GM23338 (cell line): ENCODE measurements at regions not wholly inside any gene's neighbourhood (a gene's known extent, or its start where the extent isn't known, plus 50 kb on each side); places are given as distances from the start of the nearest gene placed in this dataset.

ENCODE experiments used
- ATAC-seq: fragments of 200-7000 bp; cut with Tn5 transposase; 3 replicates; pipeline ENCODE4 v1.9.1; 2020
- DNase-seq: peaks from one replicate; pipeline ENCODE4 v3.0.0-alpha.2; 2015; ENCODE audit warnings: low spot score
- H2AFZ ChIP-seq: fragments of 200-600 bp; sonication (generic); 2 replicates; pipeline ENCODE4 v1.8.0; 2016; ENCODE audit warnings: antibody characterized with exemption, mild to moderate bottlenecking, moderate library complexity
- H3F3A ChIP-seq: fragments of 200-600 bp; sonication (generic); replicated peaks from 2 replicates; pipeline ENCODE4 v1.8.0; 2017; ENCODE audit warnings: antibody characterized with exemption, mixed run types, low read depth
- H3K27ac ChIP-seq: fragments of 200-600 bp; sonication (generic); 2 replicates; pipeline ENCODE4 v1.6.1; 2016; ENCODE audit warnings: low read depth
- H3K27me3 ChIP-seq: fragments of 200-600 bp; sonication (generic); 2 replicates; pipeline ENCODE4 v1.8.0; 2016; ENCODE audit warnings: mild to moderate bottlenecking, mixed run types, moderate library complexity; ENCODE audit not compliant: insufficient read depth
- H3K36me3 ChIP-seq: fragments of 200-600 bp; sonication (generic); 2 replicates; pipeline ENCODE4 v1.8.0; 2016; ENCODE audit warnings: mild to moderate bottlenecking; ENCODE audit not compliant: insufficient read depth
- H3K4me1 ChIP-seq: fragments of 200-600 bp; sonication (generic); 2 replicates; pipeline ENCODE4 v1.8.0; 2016; ENCODE audit warnings: mild to moderate bottlenecking, moderate library complexity; ENCODE audit not compliant: insufficient read depth
- H3K4me2 ChIP-seq: fragments of 200-600 bp; sonication (generic); 2 replicates; pipeline ENCODE4 v1.7.1; 2017; ENCODE audit warnings: mixed run types
- H3K4me3 ChIP-seq: fragments of 200-600 bp; sonication (generic); 2 replicates; pipeline ENCODE4 v1.6.1; 2016; ENCODE audit warnings: mixed run types
- H3K79me2 ChIP-seq: fragments of 200-600 bp; sonication (generic); replicated peaks from 2 replicates; pipeline ENCODE4 v1.8.0; 2017; ENCODE audit warnings: mild to moderate bottlenecking; ENCODE audit not compliant: insufficient read depth
- H3K9me2 ChIP-seq: fragments of 200-600 bp; sonication (generic); 2 replicates; pipeline ENCODE4 v1.8.0; 2017; ENCODE audit not compliant: insufficient read depth
- H4K20me1 ChIP-seq: fragments of 200-600 bp; sonication (generic); replicated peaks from 2 replicates; pipeline ENCODE4 v1.8.0; 2017; ENCODE audit warnings: mild to moderate bottlenecking; ENCODE audit not compliant: insufficient read depth
- H3K27ac Mint-ChIP-seq: 2 replicates; pipeline ENCODE4 v1.8.0; 2020; ENCODE audit warnings: inconsistent platforms, mild to moderate bottlenecking, moderate library complexity, mixed read lengths
- H3K27me3 Mint-ChIP-seq: 3 replicates; pipeline ENCODE4 v1.8.0; 2022; ENCODE audit warnings: low read depth, mild to moderate bottlenecking, moderate library complexity, mixed read lengths, inconsistent platforms; ENCODE audit not compliant: insufficient read depth, poor library complexity
- H3K36me3 Mint-ChIP-seq: 3 replicates; pipeline ENCODE4 v1.8.0; 2021; ENCODE audit warnings: low read depth, mild to moderate bottlenecking, inconsistent platforms, moderate library complexity, mixed read lengths
- H3K4me1 Mint-ChIP-seq: 3 replicates; pipeline ENCODE4 v1.8.0; 2020; ENCODE audit warnings: mild to moderate bottlenecking, inconsistent platforms, mixed read lengths
- H3K4me3 Mint-ChIP-seq: 3 replicates; pipeline ENCODE4 v1.8.0; 2021; ENCODE audit warnings: moderate library complexity, mild to moderate bottlenecking, inconsistent platforms, mixed read lengths
- H3K9me3 Mint-ChIP-seq: 3 replicates; pipeline ENCODE4 v1.8.0; 2020; ENCODE audit warnings: moderate library complexity, mild to moderate bottlenecking, inconsistent platforms, mixed read lengths
- CREB1 ChIP-seq: fragments of 250-450 bp; sonication (Bioruptor Pico); IDR thresholded peaks from 2 replicates; pipeline ENCODE4 v1.5.0; 2020; ENCODE audit warnings: low read depth, mild to moderate bottlenecking, moderate library complexity
- EZH2 ChIP-seq: fragments of 200-600 bp; sonication (generic); IDR thresholded peaks from one replicate; pipeline ENCODE4 v1.8.0; 2017; ENCODE audit warnings: antibody characterized with exemption, mild to moderate bottlenecking, low read depth; ENCODE audit not compliant: unreplicated experiment
- EZH2phosphoT487 ChIP-seq: fragments of 200-600 bp; sonication (generic); IDR thresholded peaks from one replicate; pipeline ENCODE4 v1.8.1; 2018; ENCODE audit warnings: antibody characterized with exemption; ENCODE audit not compliant: unreplicated experiment
- JUNB ChIP-seq: IDR thresholded peaks from one replicate; pipeline ENCODE4 v1.6.1; 2016; ENCODE audit warnings: antibody characterized with exemption; ENCODE audit not compliant: unreplicated experiment
- NANOG ChIP-seq: IDR thresholded peaks from 2 replicates; pipeline ENCODE4 v1.6.1; 2016; ENCODE audit warnings: antibody characterized with exemption, borderline replicate concordance
- POLR2AphosphoS5 ChIP-seq: IDR thresholded peaks from 2 replicates; pipeline ENCODE4 v1.6.1; 2016; ENCODE audit warnings: antibody characterized with exemption, low read depth
- STAT1 ChIP-seq: IDR thresholded peaks from one replicate; pipeline ENCODE4 v1.6.1; 2016; ENCODE audit warnings: antibody characterized with exemption; ENCODE audit not compliant: unreplicated experiment
- ZNF114 ChIP-seq: fragments of 250-450 bp; sonication (Bioruptor Pico); IDR thresholded peaks from 2 replicates; pipeline ENCODE4 v1.5.0; 2020; ENCODE audit warnings: mild to moderate bottlenecking, moderate library complexity
- ZNF331 ChIP-seq: fragments of 250-450 bp; sonication (Bioruptor Pico); IDR thresholded peaks from 2 replicates; pipeline ENCODE4 v1.5.0; 2020; ENCODE audit warnings: low read depth, mild to moderate bottlenecking, moderate library complexity
- TF ChIP-seq, protein P1 (sequence below): IDR thresholded peaks from one replicate; pipeline ENCODE4 v1.6.1; 2018; ENCODE audit warnings: antibody characterized with exemption; ENCODE audit not compliant: unreplicated experiment
- TF ChIP-seq, protein P2 (sequence below), 2 experiments: fragments of 200-600 bp in 1 of 2; sonication (generic) in 1 of 2; conservative IDR thresholded peaks; 2 replicates each; pipeline versions ENCODE4 v1.5.1 to v1.6.1; 2016 to 2017; ENCODE audit warnings: antibody characterized with exemption in 2 of 2, low read depth in 2 of 2, mild to moderate bottlenecking in 2 of 2, moderate library complexity in 1 of 2
- TF ChIP-seq, protein P3 (sequence below): fragments of 250-450 bp; sonication (Bioruptor Pico); IDR thresholded peaks from 2 replicates; pipeline ENCODE4 v1.5.0; 2020; ENCODE audit warnings: mild to moderate bottlenecking, moderate library complexity
- TF ChIP-seq, protein P4 (sequence below): IDR thresholded peaks from 2 replicates; pipeline ENCODE4 v1.6.1; 2016; ENCODE audit warnings: antibody characterized with exemption

DNA sequence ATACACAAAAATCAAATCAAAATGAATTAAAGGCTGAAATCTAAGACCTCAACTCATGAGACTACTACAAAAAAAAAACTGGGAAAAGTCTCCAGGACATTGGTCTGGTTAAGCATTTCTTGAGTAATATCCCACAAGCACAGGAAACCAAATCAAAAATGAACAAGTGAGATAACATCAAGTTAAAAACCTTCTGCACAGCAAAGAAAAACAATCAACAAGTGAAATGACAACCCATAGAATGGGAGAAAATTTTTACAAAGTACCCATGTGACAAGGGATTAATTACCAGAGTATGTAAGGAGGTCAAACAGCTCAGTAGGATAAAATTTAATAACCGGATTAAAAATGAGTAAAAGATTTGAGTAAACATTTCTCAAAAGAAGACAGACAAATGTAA, 338.7 kb downstream of the SLC16A7 start:
- H3F3A ChIP-seq: no peaks in the 10 kb centered on the region
- no peaks in the 10 kb centered on the region; the same call in 1 of the 2 replicates for H3K9me2 ChIP-seq
- H3K36me3 ChIP-seq: no peaks in the 10 kb centered on the region
- no peaks in the 10 kb centered on the region for H4K20me1 ChIP-seq
- H3K4me3 Mint-ChIP-seq: no peak overlapping the region
- no peaks in the 10 kb centered on the region for H3K36me3 Mint-ChIP-seq
- ATAC-seq: no peak
- H3K79me2 ChIP-seq: no peaks in the 10 kb centered on the region
- no peak overlapping the region for H2AFZ ChIP-seq
- peaks cover 11% of the 10 kb centered on the region for H3K4me1 ChIP-seq
- H3K4me2 ChIP-seq: no peak overlapping the region
- H3K27ac Mint-ChIP-seq: no peak overlapping the region
- H3K27me3 ChIP-seq: peaks cover 6% of the 10 kb centered on the region; the same call in 1 of the 2 replicates
- H3K4me3 ChIP-seq: no peak overlapping the region
- H3K9me3 Mint-ChIP-seq: no peaks in the 10 kb centered on the region
- no peak for DNase-seq
- TF ChIP-seq EZH2phosphoT487 (no peak), CREB1 (CRISPR knock-in tag) (no peak), ZNF331 (CRISPR knock-in tag) (no peak), NANOG (no peak), ZNF114 (CRISPR knock-in tag) (no peak), EZH2 (no peak), POLR2AphosphoS5 (no peak), STAT1 (no peak), JUNB (no peak)
- TF ChIP-seq, protein P1, sequence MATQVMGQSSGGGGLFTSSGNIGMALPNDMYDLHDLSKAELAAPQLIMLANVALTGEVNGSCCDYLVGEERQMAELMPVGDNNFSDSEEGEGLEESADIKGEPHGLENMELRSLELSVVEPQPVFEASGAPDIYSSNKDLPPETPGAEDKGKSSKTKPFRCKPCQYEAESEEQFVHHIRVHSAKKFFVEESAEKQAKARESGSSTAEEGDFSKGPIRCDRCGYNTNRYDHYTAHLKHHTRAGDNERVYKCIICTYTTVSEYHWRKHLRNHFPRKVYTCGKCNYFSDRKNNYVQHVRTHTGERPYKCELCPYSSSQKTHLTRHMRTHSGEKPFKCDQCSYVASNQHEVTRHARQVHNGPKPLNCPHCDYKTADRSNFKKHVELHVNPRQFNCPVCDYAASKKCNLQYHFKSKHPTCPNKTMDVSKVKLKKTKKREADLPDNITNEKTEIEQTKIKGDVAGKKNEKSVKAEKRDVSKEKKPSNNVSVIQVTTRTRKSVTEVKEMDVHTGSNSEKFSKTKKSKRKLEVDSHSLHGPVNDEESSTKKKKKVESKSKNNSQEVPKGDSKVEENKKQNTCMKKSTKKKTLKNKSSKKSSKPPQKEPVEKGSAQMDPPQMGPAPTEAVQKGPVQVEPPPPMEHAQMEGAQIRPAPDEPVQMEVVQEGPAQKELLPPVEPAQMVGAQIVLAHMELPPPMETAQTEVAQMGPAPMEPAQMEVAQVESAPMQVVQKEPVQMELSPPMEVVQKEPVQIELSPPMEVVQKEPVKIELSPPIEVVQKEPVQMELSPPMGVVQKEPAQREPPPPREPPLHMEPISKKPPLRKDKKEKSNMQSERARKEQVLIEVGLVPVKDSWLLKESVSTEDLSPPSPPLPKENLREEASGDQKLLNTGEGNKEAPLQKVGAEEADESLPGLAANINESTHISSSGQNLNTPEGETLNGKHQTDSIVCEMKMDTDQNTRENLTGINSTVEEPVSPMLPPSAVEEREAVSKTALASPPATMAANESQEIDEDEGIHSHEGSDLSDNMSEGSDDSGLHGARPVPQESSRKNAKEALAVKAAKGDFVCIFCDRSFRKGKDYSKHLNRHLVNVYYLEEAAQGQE: no peak
- TF ChIP-seq, protein P2, sequence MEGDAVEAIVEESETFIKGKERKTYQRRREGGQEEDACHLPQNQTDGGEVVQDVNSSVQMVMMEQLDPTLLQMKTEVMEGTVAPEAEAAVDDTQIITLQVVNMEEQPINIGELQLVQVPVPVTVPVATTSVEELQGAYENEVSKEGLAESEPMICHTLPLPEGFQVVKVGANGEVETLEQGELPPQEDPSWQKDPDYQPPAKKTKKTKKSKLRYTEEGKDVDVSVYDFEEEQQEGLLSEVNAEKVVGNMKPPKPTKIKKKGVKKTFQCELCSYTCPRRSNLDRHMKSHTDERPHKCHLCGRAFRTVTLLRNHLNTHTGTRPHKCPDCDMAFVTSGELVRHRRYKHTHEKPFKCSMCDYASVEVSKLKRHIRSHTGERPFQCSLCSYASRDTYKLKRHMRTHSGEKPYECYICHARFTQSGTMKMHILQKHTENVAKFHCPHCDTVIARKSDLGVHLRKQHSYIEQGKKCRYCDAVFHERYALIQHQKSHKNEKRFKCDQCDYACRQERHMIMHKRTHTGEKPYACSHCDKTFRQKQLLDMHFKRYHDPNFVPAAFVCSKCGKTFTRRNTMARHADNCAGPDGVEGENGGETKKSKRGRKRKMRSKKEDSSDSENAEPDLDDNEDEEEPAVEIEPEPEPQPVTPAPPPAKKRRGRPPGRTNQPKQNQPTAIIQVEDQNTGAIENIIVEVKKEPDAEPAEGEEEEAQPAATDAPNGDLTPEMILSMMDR (conservative IDR thresholded peaks at IDR 0.05; ENCODE audit: low read depth in 2 of 2): no peak
- TF ChIP-seq, protein P3, sequence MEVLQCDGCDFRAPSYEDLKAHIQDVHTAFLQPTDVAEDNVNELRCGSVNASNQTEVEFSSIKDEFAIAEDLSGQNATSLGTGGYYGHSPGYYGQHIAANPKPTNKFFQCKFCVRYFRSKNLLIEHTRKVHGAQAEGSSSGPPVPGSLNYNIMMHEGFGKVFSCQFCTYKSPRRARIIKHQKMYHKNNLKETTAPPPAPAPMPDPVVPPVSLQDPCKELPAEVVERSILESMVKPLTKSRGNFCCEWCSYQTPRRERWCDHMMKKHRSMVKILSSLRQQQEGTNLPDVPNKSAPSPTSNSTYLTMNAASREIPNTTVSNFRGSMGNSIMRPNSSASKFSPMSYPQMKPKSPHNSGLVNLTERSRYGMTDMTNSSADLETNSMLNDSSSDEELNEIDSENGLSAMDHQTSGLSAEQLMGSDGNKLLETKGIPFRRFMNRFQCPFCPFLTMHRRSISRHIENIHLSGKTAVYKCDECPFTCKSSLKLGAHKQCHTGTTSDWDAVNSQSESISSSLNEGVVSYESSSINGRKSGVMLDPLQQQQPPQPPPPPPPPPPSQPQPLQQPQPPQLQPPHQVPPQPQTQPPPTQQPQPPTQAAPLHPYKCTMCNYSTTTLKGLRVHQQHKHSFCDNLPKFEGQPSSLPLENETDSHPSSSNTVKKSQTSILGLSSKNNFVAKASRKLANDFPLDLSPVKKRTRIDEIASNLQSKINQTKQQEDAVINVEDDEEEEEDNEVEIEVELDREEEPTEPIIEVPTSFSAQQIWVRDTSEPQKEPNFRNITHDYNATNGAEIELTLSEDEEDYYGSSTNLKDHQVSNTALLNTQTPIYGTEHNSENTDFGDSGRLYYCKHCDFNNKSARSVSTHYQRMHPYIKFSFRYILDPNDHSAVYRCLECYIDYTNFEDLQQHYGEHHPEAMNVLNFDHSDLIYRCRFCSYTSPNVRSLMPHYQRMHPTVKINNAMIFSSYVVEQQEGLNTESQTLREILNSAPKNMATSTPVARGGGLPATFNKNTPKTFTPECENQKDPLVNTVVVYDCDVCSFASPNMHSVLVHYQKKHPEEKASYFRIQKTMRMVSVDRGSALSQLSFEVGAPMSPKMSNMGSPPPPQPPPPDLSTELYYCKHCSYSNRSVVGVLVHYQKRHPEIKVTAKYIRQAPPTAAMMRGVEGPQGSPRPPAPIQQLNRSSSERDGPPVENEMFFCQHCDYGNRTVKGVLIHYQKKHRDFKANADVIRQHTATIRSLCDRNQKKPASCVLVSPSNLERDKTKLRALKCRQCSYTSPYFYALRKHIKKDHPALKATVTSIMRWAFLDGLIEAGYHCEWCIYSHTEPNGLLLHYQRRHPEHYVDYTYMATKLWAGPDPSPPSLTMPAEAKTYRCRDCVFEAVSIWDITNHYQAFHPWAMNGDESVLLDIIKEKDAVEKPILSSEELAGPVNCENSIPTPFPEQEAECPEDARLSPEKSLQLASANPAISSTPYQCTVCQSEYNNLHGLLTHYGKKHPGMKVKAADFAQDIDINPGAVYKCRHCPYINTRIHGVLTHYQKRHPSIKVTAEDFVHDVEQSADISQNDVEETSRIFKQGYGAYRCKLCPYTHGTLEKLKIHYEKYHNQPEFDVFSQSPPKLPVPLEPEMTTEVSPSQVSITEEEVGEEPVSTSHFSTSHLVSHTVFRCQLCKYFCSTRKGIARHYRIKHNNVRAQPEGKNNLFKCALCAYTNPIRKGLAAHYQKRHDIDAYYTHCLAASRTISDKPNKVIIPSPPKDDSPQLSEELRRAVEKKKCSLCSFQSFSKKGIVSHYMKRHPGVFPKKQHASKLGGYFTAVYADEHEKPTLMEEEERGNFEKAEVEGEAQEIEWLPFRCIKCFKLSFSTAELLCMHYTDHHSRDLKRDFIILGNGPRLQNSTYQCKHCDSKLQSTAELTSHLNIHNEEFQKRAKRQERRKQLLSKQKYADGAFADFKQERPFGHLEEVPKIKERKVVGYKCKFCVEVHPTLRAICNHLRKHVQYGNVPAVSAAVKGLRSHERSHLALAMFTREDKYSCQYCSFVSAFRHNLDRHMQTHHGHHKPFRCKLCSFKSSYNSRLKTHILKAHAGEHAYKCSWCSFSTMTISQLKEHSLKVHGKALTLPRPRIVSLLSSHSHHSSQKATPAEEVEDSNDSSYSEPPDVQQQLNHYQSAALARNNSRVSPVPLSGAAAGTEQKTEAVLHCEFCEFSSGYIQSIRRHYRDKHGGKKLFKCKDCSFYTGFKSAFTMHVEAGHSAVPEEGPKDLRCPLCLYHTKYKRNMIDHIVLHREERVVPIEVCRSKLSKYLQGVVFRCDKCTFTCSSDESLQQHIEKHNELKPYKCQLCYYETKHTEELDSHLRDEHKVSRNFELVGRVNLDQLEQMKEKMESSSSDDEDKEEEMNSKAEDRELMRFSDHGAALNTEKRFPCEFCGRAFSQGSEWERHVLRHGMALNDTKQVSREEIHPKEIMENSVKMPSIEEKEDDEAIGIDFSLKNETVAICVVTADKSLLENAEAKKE (CRISPR knock-in tag): no peak
- TF ChIP-seq, protein P4, sequence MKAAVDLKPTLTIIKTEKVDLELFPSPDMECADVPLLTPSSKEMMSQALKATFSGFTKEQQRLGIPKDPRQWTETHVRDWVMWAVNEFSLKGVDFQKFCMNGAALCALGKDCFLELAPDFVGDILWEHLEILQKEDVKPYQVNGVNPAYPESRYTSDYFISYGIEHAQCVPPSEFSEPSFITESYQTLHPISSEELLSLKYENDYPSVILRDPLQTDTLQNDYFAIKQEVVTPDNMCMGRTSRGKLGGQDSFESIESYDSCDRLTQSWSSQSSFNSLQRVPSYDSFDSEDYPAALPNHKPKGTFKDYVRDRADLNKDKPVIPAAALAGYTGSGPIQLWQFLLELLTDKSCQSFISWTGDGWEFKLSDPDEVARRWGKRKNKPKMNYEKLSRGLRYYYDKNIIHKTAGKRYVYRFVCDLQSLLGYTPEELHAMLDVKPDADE: no peak
- H3K4me1 Mint-ChIP-seq: peaks cover 15% of the 10 kb centered on the region; the same call in 2 of the 3 replicates
- H3K27ac ChIP-seq: no peak overlapping the region
- peaks cover 19% of the 10 kb centered on the region for H3K27me3 Mint-ChIP-seq
